NCI-H2171 (cell line): ENCODE measurements at regions not wholly inside any gene's neighbourhood (a gene's known extent, or its start where the extent isn't known, plus 50 kb on each side); places are given as distances from the start of the nearest gene placed in this dataset.

Experiments
- DNase-seq: peaks from one replicate; lab custom pipeline; 2025; lab: John Stamatoyannopoulos, UW

GRCh38 chr12:39125566-39125965, 220.2 kb upstream of the CPNE8 start:
- DNase-seq, result no peak

- no peak for DNase-seq
These were observed 219.4 kb upstream of the CPNE8 start for GRCh38 chr12:39124768-39125167.

GRCh38 chr12:39123580-39124253, 218.3 kb upstream of the CPNE8 start:
- no peak for DNase-seq

- no peak for DNase-seq
These were observed 217.3 kb upstream of the CPNE8 start for GRCh38 chr12:39122562-39123204.

- no peak for DNase-seq
These were observed 211.5 kb upstream of the CPNE8 start for GRCh38 chr12:39116861-39117260.

- DNase-seq, result no peak
These were observed 206.7 kb upstream of the CPNE8 start for GRCh38 chr12:39112064-39112463.

GRCh38 chr12:39105111-39105510, 199.7 kb upstream of the CPNE8 start:
- no peak for DNase-seq

DNA sequence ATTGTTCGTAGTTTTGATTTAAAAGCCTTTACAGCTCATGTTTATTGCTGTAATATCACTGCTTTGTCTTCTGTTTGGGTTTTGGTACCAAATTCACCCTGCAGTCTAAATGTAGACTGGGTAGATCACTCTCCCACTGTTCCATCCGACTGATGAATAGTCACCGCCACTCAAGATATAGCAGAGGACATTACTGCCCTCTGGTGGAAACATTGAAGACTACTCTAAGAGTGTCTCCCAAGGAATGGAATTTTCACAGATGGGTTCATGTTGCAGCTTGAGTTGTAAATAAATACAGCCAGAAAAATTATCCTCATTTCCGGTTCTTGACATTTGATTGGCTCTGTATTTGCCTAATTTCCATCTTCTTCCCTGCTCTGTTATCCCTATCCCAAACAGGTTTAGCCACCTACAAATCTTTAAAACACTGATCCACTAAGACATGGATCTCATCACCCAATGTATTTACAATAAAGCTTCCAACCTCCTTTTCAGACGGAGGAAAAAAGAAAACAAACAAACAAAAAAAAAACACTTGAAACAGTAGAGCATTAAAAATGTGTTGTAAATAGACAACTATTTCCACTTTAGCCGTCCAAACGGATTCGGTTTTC, 198.3 kb upstream of the CPNE8 start:
- peak; percentile 35 for DNase-seq

DNA sequence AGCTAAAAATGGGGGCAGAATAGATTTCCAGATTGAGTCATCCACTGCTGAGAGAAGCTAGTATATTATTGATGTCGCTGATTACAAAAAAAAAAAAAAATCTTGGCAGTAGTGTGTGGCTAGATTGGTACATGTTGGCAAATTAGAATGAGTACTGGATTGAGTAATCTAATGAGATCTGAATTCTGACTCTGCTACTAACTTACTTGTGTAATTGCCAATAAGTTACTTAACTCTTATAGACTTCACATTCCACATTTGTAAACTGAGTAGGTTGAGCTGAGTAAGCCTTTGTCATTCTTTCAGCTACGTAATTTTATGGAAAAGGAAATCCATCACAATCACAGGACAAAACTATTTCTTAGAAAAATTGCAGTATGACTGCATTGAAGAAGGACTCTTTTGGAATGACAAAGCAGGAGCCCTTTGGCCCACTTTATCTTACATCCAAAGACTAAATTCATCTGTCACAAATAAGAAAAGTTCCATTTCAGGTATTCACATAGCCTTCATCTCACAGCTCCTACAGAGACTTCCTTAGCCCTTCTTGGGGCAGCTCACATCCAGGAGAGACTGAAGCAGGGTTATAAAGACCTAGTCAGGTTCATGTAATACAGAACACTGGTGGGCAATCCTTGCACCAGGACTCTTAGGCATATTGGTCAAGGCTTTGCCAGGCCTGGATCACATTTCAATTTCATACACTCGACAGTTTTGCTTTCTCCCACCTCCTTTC, 197.3 kb upstream of the CPNE8 start:
- DNase-seq, result no peak

GRCh38 chr12:39095636-39096330, 190.4 kb upstream of the CPNE8 start:
- no peak for DNase-seq

GRCh38 chr12:39081910-39082309, 176.5 kb upstream of the CPNE8 start:
- DNase-seq, result no peak

DNA sequence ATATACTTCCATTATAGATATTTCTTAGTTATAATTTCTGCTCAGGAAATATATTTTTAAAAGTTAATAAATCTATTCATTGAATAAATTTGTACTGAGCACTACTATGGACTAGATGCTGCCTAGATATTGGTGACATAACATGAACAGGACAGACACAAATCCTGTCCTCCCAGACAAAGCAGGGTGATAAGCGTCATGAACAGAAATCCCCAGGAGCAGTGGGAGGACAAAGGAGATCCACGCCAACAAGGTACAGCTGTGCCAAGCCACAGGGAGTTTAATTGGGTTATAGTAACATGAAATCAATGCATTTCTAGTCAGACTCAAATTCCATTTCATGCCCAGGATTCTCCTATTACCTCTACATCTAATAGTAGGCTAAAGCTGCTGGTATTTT, 171.8 kb upstream of the CPNE8 start:
- DNase-seq, result no peak

DNA sequence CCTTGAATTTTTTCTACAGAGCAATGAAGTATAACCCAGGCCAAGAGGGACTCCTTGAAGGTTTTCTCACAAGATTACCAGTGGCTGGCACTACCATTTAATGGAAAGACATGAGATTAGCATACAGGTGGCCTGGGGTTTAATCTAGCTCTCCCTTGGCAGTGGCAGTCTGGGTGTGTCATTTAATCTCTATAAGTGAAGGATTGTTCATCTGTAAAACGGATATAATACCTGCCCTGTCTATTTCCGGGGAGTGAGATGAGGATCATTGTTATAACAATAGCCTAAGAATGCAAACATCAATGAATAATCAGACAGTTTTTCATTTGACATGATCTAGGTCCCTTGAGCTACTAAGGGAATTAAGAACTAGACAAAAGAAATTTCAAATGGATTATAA, 168.7 kb upstream of the CPNE8 start:
- DNase-seq, result no peak

GRCh38 chr12:39072658-39073057, 167.3 kb upstream of the CPNE8 start:
- DNase-seq, result no peak

- no peak for DNase-seq
These were observed 166.2 kb upstream of the CPNE8 start for GRCh38 chr12:39071611-39072010.

DNA sequence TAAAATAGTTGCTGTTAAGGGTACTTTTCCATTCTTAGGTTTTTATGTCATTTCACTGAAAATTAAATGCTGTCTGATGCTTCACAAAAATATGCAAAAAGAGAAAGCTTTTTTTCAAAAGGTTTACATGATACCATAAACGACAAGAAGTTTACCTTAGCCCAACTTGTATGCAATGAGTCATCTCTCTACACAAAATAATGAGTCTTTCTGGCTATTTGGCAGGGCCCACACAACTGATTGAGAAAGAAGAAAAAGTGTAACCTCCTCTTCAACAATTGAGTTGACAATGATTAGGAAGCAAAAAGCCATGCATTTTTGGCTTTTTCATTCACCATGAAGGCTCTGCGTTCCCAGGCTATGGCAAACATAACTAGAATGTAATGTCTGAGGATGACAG, 165.4 kb upstream of the CPNE8 start:
- DNase-seq, result no peak

DNA sequence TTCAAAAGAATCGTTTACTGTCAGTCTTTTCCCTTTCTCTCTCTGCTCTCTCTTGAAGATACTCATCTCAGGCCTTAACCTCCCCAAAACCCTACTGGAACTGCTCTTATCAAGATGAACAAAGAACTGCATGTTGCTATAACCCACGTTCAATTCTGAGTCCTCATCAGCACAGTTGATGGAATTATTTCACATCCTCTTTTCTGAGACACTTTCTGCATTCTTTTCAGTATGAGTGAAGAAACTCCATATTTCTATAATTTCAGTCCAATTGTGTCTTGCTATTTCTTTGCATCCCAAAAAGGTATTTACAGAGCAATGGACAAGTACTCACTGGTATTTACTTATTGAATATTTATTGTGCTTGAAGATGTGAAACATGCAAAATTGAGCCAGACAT, 160.1 kb upstream of the CPNE8 start:
- DNase-seq, result no peak

GRCh38 chr12:39064708-39065107, 159.3 kb upstream of the CPNE8 start:
- no peak for DNase-seq

- no peak for DNase-seq
These were observed 157.0 kb upstream of the CPNE8 start for GRCh38 chr12:39062266-39062996.

- no peak for DNase-seq
These were observed 156.2 kb upstream of the CPNE8 start for GRCh38 chr12:39061576-39061975.

DNA sequence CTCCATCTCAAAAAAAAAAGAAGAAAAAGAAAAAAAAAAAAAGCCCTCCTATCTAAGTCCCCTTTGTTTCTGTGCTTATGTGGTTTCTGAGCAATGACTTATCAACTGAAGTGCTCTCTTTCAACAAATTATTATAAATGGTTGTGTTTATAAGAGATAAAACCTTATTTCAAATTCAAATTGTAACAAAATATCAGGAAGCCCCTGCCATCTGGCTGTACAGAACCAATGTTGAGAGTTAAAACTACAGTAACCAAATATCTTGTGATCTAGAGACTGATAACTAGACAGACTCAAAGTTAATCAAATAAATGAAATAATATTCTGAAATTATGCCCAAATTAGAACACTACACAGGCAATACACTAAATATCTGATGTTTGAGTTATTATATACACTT, 143.0 kb upstream of the CPNE8 start:
- DNase-seq, result no peak
